Stimulated activated CD4-positive, alpha-beta T cell treated with anti-CD3 and anti-CD28 coated beads, Interleukin-4, amount 100 ng/mL, for 4 hours (primary cell): ENCODE measurements at regions not wholly inside any gene's neighbourhood (a gene's known extent, or its start where the extent isn't known, plus 50 kb on each side); places are given as distances from the start of the nearest gene placed in this dataset.
A peak's percentile ranks its signal among the peaks of the same experiment; 100 is the strongest.

Experiments
- DNase-seq, 2 experiments: peaks; one replicate each; pipeline ENCODE4 v3.0.0-alpha.2; 2020

GRCh38 chr16:85329059-85329812, 217.0 kb upstream of the CIBAR2 start:
- DNase-seq: no peak

- DNase-seq: no peak
These were observed 217.9 kb upstream of the CIBAR2 start for GRCh38 chr16:85330006-85330693.

DNA sequence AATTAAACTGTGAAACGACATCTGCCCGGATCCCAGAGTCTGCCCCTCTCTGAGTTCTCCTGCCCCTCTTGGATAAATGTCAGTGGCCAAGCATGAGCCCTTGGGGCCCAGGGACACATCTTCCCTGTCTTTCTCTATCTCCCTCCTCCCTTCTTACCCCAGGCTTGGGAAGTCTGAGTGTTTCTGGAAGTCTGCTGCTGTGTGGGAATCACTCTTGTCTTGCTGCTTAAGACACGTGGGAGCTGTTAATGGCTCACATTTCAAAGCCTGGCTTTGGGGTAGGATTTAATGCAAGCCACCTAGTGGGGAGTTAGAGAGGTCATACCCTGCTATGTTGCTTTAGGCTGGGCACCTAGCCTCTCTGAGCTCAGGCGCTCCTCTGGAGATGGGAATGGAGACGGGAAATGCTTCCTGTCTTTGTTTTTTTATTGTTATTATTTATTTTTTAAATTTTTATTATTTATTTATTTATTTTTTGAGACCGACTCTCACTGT, 218.5 kb upstream of the CIBAR2 start:
- DNase-seq: no peak

GRCh38 chr16:85331688-85332087, 219.4 kb upstream of the CIBAR2 start:
- no peak for DNase-seq

GRCh38 chr16:85332175-85332574, 219.9 kb upstream of the CIBAR2 start:
- DNase-seq: no peak

DNA sequence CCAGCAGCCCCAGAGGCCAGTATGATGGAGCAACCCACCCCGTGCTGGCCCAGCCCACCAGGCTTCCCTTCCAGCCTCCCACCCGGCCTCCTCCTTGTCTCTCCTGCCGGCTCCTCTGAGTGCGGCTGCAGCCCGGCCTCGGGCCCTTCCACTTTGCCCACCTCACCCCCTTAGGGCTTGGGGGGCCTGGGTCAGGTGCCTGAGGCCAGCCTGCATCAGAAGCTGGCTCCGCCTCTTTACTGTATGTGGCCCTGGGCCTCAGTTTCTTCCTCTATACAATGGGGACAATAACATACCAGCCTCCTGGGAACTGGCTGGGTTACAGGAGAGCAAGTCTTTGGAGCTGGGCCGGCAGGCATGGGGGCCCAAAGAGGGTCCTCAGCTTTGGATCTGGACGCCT, 221.1 kb upstream of the CIBAR2 start:
- DNase-seq: no peak

DNA sequence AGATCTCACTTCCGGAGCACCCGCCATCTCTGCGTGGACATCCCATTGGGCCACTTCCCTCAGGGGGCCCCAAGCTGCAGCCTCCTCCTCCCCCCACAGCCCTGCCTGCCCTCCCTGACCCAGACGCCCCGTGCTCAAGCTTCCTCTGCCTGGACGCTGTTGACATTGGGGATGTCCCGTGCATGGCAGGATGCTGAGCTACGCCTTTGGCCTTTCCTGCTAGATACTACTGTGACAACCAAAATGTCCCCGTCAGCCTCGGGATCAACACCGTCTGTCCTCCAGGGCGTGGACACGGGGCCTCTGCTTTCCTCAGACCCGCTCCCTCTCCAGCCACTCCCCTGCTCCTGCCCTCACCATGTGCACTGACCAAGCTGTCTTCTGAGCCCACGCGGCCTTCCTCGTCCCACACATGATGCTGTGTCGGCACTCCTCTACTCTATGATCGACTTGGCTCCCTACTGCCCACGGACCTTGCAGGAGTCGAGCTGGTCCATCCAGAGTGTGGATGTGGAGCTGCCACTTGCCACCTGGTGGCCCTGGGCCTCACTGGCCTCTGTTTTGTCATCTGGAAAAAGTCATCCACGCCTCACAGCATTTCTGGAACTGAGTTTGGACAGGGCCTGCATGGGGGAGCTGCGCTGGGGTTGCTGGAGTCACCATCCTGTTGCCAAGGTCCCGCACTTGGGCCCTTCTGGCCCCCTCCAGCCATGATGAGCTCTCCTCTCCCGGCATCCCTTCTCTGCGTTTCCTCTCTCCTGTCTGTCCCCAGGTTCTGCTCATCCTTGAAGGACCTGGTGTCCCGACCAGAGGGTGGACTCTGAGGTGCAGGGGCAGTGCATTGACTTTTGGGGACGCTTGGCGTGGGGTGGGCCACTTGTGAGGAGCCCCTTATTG, 221.7 kb upstream of the CIBAR2 start:
- no peak for DNase-seq

- peak; percentile 17 to 21 for DNase-seq
These were observed 222.7 kb upstream of the CIBAR2 start for GRCh38 chr16:85334718-85335583.

DNA sequence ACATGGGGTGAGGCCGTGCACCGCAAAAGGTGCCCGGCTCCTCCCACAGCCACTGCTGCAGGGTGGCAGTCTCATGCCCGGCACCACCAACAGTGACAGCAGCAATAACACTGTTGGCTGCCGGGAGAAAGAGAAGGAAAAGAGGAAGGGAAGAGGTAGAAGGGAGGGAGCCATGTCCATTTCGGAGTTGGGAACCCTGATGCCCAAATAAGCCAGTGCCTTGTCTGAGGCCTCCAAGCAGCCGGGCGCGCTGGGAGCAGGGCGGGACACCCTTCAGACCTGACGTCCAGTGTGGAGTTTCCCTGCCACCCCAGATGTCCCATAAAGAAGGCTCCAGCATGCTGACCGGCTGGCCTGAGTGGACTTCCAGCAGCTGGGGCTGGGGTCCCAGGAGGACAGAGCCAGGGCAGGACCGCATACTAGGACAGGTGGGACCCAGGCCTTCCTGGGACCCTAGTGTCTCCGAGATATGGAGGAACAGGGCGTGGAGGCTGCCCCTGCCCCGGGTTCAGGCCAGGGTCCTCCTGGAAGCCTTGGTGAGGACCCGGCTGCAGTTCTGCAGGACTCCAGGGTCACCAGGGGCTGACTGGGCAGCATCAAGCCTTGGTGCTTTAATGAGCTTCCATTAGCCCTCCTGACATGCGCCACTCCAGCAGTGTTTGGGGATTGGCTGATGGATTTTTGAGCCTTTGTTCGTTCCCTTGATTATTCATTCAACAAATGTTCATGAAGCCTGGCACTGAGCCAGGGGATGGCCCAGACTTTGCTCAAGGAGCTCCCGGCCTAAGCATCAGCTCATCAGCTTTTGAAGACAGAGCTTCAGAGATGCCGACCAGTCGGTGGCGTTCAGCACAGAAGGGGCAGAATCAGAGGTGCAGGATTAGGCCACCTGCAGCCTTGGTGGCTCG, 223.6 kb upstream of the CIBAR2 start:
- DNase-seq: no peak

DNA sequence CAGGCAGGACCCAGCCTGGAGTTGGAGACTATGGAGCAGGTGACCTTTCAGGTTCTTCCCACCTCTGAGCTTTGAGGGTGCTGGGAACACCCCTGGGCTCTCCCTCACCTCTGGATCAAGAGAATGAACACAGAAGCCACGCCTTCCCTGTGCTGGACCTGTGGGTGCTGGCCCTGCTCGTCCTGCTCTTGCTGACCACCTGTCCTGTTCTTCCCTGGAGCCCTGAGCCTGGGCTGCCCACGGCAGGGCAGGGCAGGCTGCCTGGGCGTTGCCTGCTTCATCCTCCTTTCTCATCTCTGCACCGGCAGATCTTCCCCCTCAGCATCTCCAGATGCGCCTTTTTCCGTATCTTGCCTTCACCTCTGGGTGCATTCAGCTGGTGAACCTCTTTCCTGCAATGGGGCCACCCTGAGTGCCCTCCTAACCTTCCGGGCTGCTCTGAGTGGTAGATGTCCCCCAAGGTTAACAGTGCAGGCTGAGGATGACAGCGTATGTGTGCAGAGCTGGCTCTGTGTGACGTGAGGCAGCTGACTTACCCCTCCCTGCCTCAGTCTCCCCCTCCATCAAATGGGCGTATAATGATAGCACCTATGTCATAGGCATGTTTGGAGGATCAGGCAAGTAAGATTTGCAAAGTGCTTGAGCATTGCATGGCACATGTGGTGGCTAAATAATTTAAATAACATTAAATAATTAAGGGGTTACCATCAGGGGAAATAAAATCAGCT, 225.8 kb upstream of the CIBAR2 start:
- DNase-seq: no peak

DNA sequence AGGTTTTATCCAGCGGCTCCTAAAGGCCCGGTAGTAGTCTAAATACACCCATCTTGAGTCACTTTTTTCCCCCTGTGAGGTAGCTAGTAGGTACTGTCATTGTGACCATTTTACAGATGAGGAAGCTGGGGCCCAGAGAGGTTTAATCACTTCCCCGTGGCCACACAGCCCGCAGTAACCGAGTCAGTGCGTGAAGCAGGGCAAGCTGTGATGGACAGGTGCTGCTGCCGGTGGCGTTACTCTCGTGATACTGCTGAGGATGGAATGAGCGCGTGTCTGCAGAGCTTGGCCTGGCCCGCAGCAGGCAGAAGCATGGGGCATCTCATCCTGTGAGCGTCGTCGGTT, 226.3 kb upstream of the CIBAR2 start:
- DNase-seq: no peak

DNA sequence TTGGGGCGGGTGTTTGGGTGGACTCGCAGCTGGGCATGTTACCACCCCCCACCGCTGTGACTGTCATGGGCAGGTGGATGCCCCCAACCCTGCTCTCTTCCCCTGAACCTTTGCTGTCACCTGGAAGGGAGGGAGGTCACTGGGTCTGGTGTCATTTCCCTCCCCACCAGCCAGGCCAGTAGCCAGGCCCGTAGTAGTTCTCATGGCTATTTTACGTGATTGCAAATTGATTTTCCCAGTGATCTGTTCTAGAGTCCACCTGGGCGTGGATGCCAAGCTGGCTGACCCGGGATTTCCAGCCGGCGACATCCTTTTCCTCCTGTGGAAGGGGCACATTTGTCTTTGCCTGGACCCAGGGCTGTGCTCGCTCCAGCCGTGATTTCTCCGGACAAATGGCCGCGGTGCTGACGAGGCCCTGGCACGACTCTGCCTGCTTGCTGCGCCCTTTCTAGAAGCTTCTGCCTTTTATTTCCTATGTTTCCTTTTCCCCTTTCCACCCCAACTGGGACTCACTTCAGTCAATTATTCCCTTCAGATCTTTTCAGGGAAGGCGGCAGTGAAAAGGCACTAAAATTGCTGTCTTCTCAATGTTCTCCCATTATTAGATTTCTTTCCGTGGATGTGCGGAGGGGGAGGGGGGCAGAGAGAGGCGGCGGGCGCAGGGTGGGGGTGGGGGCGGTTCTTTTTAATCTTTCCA, 226.9 kb upstream of the CIBAR2 start:
- DNase-seq: no peak

DNA sequence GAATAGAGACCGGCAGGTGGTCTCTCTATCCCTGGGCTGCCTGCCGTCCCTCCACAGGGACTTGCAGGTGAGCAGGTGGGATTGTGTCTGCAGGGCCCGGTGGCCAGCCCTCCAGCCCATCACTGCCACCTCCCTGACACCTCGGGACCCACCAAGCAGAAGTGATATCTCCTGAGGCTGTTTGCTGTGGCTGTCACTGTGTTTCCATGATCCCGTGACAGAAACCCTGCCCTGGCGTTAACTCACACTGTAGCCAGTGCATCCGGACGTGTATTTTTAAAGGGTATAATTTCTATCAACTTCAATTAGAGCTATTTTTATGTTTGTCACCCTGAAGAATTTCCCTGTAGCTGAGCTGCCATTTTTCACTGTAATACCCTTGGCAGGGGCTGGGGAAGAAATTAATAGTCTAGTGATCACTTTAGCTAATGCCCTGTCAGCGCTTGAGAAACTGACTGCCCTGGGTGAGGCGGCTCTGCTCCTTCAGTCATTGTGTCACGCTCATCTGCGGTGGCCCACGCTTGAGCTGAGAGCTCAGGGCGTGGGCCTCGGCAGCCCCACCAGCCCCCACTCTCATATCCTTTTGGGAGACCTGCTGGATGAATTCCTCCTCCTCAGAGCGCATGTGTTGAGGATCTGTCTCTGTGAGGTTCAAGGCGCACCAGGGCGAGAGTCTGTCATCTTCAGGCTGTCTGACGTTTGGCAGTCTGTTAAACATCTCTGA, 229.9 kb upstream of the CIBAR2 start:
- DNase-seq: no peak

DNA sequence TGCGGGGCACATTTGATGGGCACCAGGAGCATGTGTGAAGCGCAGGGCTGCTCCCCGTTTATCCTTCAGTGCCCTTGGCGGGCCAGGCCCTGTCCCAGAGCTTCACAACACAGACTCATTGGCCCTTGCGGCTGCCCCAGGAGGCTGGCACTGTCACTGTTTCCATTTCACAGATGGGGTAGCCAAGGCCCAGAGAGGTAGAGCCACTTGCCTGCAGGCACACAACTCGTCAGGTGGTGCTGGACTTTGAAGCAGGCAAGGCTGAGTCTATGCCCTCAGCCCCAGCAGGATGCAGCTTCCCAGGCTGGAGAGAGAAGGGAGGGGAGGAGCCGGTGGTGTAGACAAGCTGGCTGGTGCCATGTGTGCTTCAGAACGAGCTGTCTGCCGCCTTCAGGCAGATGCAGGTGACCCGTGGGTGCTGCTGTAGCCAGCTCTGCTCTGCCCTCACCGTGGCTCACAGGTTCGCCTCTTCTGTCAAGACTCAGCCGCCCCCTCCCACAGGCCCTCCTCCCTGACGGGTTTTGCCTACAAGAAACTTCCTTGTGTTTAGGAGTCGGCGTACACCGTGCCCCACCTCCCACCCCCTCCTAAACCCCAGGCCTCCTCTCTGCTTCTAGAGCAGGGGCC, 232.3 kb upstream of the CIBAR2 start:
- DNase-seq: no peak

- DNase-seq: no peak
These were observed 232.9 kb upstream of the CIBAR2 start for GRCh38 chr16:85345129-85345639.

DNA sequence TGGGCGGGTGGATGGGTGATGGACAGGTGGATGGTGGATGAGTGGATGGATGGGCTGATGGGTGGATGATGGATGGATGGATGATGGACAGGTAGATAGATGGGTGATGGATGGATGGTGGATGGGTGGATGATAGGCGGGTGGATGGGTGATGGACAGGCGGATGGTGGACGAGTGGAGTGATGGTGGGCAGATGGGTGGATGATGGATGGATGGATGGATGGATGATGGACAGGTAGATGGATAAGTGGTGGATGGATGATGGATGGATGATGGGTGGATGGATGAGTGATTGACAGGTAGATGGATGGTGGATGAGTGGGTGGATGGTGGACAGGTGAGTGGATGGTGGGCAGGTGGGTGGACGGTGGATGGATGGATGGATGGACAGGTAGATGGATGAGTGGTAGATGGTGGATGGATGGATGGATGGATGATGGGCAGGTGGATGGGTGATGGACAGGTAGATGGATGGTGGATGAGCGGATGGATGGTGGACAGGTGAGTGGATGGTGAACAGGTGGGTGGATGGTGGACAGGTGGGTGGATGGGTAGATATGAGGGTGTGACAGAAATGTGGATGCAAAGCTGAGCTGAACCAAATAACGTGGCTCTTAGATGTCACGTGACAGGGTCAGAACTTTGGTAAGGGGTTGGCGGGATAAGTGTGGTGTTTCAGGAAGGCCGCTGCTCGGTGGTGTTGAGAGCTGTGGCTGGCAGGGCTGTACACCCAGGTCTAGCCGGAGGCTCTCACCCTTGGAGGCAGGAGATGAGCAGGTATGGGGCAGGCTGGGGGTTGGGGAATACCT, 234.3 kb upstream of the CIBAR2 start:
- DNase-seq: no peak

DNA sequence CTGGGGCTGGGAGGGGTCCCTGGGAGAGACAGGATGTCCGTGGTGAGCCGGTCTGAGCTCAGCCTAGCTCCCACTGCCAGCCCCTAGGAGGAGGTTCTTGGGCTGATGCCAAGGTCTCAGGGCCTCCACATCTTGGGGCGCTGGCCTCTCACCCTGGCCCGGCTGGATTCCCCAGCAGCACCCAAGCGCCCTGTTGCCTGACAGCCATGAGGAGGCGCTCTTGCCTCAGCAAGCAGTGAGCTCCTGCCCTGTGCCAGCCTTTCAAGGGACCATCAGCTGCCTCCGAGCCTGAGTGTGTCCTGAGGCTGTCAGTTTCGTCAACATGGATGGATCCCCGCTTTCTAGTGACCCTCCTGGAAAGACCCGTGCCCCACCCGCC, 234.9 kb upstream of the CIBAR2 start:
- DNase-seq: no peak
